HG02623 (cell line): ENCODE measurements at regions not wholly inside any gene's neighbourhood (a gene's known extent, or its start where the extent isn't known, plus 50 kb on each side); places are given as distances from the start of the nearest gene placed in this dataset.

Experiments
- ATAC-seq: cut with Tn5 transposase; IDR thresholded peaks from one replicate; pipeline ENCODE4 v1.9.1; 2021; ENCODE audit warnings: moderate library complexity; ENCODE audit not compliant: unreplicated experiment

DNA sequence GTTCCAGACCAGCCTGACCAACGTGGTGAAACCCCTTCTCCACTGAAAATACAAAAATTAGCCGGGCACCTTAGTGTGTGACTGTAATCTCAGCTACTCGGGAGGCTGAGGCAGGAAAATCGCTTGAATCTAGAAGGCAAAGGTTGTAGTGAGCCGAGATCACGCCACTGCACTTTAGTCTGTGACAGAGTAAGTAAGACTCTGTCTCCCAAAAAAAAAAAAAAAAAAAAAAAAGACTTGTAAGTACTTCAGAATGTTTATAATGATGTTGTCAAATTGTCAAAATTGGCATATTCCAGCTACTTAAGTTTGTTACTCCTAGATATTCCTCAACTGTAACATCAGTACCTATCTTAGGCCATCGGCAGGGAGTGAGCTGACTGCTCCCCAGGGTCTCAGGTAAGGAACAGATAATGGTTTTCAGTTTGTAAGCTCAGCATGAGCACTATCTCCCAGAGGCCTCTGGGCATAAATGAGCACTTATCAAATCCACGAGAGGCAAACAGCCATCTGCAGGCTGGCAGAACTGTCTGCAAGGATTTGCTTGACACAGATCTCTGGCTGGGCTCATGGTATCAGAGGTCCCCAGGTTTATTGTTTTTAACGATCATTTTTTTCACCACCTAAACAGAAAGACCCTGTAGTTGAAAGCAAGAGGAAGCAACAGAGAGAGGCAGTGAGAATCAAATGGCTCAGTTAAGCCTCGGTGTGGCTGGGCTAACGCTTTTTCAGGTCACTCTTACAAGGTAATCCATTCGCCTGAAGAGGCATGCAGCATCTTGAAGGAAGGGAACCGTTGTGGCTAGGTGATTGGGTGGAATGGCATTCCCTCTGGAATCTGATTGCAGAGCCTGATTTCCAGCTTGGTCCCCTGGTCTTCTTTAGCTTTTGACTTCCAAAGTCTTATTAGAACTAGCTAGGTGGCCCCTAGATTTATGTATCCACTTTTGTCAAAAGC lies 115.9 kb downstream of the LY86 start:
- no peak for ATAC-seq

DNA sequence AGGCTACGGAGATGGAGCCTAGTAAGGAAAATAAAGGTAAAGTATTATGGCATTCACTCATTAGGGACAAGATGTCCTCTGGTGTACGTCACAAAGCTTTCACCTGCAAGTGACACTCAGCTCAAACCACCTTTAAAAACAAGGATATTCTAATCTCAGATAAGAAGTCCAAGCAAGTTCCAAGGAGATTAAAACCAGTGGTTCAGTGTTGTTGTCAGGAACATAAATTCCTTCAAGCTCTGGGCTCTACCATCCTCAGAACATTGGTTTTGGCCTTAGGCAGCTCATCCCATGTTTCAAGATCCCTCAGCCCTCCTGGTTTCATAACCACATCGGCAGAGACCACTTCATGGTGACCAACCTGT lies 116.5 kb downstream of the LY86 start:
- no peak for ATAC-seq

DNA sequence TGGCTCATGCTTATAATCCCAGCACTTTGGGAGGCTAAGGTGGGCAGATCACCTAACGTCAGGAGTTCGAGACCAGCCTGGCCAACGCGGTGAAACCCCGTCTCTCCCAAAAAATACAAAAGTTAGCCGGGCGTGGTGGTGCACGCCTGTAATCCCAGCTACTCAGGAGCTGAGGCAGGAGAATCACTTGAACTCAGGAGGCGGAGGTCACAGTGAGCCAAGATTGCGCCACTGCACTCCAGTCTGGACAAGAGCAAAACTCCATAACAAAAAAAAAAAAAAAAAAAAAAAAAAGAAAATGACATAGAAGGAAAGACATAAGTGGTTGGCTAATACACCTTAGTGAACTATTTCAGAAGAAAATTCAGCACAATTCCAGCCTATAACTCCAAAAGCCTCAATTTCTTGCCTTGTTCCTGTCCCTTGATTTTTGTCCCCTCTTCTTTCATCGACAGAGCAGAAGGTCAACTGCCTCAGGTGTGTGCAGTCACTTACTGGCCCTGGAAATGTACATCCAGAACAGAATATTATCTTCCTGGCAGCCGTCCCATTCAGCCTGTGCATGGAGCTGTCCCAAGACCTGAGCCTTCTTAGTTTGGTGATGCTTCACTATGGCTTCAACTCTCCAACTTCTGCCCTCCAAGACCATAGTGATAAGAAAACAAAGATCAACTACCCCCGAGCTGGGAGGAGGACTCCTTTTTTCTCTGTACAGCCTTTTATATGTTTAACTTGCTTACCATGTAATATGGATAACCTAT lies 117.6 kb downstream of the LY86 start:
- no peak for ATAC-seq

DNA sequence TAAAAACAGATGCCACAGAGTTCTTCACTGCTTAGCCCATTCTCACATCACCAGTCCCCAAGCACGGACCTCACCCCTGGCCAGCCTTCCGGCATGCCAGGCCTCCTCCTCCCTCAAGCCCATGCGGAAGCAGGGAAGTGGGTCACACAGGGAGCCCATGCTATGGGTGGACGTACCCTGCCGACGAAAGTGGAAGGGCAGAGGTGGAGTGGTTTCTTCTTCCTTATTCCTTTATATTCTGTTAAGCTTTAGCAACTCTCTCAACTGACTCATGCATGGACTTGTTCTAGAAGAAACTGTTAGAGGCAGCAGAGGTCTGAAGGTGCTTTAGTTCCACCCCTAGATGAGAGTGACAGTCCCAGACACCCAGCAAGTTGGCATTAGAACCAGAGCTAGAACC lies 118.6 kb downstream of the LY86 start:
- no peak for ATAC-seq

DNA sequence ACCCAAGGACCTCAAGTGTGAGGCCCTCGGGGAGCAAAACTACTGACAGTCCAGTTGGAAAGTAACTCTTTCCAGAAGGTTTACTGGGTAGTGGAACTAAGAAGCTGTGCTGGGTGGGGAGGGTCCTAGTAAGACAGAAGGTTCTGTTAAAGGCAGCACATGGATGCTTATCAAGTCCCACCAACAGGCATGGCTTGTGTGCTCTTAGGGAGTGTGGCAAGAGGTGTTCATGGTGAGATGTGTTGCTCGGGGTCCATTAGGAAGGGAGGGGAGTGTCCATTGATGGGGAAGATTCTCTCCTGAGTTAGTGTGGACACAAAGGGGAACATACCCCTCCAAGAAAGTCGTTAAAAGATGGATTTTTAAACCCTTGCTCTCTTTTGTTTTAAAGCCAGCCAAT lies 120.6 kb downstream of the LY86 start:
- no peak for ATAC-seq

DNA sequence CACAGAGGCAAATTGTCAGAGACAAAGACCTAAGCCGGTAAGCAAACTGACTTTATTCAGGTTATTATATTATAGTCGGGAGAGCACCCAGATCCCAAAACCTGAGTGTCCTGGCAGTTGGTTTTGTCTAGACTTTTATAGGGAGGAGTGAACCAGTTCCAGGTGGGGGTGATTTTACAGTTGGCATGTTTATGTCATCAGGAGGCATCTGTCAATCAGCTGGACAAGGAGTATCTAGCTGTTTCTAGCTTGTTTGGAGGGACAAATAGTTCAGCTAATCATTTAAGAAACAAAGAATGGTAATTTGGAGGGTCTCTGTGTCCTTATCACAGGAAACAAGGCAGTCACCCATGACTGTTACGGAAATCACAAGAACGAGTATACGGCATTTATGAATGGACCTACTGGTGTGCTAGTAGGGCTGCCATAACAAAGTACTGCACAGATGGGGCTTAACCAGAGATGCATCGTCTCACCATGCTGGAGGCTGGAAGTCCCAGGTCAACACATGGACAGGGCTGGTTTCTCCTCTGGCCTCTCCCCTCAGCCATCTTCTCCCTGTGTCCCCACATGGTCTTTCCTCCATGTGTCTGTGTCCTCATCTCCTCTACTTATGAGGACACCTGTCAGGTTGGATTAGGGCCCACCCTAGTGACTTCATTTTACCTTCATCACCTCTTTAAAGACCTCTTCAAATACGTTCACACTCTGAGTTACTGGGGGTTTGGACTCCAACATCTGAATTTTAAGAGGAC lies 122.7 kb downstream of the LY86 start:
- no peak for ATAC-seq

DNA sequence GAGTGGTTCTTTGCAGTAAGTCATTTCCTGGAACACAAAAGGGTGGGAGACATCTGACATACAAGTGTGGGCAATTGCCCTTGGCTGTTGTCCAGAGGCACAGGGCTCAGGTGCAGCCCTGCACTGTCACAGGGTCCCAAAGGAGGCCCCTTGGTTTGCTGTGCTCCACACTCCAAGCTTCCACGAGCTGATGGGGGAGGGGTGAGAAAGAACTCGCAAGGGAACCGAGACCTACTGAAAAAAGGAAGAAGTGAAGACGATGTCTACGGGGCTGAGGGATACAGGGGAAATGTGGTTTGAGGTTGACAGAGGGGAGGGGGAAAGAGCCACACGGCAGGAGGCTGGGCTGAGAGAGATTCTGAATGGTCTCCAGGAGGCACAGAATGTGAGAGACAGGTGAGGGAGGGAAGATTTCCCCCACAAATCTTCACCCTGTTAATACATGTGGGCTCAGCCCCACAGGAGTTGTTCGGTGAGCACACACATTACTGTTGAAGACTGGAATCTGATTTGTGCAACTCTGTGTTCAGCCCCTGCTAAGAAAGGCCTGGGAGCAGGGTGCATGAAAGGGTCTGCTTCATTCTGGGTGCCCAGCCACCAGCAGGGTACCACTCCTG lies 123.4 kb downstream of the LY86 start:
- ATAC-seq = peak; percentile 46

DNA sequence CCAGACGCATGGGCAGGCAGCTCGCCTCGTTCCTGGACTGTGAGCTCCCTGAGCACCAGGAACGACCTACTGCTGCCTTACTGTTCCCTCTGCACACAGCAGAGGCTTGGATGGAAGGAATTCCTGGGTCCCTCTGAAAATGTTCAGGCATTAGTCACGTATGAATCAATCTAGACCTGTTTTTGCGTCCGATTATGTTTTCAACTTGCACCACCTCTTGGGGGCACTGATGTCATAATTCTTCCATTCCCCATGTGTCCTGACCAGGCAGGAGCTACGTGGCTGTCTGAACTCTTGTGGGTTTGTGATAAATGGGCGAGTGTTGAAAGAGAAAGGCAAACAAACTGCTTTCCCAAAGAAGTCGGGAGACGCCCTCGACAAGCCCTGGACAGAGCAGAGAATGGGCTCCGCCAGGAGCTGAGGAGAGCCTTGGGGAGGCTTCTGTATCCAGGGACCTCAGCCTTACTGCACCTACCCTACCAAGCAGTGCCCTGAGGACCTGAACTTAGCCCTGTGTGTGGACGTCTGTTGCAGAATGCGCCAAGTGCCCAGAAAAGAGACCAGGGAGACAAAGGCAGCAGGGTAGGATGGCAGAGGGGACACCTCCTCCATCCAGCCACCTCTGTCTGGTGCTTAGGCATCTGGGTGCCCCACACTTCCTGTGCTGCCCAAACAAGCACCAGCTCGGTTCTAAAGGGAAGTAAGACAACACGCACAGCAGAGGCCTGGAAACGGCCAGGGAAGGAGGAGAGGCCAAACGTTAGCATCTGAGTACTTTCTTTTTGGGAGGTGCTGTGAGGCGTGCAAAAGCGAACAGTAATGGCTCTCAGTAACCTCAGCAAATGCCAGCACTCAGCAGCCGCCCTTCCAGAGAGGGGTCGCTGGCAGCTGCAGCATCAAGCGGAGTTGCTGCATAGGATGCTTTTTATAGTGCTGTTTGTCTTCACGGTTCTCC lies 124.2 kb downstream of the LY86 start:
- no peak for ATAC-seq

DNA sequence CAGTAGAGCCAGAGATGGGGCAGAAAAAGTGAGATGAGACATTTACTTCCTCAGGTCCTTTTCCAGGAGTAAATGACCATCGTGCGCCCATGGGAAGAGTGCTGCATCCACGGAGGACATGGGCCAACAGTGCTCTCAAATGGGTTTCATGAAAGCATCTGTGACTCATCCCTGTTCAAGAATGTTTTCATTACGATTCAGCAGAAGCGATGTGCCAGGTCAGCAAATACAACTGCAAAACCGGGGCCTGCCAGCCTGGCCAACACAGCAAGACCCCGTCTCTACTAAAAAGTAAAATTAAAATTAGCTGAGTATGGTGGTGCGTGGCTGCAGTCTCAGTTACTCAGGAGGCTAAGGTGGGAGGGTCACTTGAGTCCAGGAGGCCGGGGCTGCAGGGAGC lies 125.1 kb downstream of the LY86 start:
- no peak for ATAC-seq

DNA sequence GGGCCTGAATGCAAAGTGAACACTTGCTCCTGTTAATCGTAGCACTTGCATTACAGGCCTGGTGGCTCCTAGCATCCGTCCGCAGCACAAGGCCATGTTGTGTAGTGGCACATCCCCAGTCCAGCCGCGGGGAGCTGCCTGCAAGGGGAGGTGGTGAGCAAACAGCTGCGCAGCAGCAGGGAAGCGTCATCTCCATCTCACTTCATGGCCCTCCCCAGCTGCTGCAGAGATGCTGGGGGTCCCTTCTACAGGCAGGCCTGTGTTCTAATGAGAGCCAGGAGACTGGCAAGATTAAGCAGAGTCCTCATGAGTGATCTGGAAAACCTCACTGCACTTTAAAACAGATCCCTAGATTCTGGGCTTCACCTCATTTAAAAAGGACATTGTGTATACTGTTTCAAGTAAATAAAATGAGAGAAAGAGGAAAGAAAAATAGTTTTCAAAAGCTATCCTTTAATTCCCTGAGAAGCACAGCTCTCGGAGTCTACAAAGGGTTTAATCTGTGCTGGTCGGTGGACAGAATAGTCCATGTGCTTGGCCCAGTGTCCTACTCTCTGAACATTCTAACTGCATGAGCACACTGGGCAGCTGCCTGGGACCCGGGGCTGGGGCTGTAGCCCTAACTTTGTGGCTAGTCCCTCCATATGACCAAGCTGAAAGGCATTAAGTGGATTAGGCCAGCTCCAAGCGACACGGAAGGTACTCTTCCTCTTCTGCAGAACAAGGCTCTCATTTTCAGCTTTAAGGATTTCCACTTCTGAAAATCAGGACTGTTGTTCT lies 125.8 kb downstream of the LY86 start:
- ATAC-seq = no peak

DNA sequence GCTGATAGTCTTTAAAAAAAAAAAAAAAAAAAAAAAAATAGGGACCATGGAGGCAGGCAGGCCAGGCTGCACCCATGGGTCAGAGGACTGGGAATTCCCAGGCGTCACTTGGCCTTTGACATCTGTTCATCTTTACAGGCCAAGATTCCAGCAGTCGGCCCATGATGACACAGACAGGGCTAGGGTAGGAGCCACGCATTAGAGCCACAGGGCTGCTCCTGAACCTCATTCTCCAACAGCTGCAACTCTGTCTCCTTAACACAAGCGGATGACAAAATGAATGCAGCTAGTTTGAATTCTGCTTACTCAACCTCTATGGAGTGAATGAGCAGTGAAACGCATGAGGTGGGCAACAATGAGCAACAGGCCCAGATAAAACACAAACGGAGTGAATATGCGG lies 126.4 kb downstream of the LY86 start:
- no peak for ATAC-seq

DNA sequence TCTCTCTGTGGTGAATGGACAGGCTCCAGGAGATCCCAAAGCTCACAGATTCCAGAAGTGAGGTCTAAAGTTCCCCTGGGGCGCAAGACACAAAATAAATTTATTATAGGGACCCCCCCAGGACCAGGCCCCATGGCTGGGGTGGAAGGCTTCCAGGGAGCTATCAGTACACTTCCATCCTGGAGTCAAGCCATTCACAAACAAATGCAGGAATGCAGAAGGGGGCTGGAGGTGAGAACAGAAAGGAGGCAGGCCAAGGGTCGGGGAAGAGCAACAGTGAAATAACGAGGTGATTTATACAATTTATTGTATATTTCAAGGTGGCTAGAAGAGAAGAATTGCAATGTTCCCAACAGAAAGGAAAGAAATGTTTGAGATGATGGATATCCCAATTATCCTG lies 126.9 kb downstream of the LY86 start:
- no peak for ATAC-seq

DNA sequence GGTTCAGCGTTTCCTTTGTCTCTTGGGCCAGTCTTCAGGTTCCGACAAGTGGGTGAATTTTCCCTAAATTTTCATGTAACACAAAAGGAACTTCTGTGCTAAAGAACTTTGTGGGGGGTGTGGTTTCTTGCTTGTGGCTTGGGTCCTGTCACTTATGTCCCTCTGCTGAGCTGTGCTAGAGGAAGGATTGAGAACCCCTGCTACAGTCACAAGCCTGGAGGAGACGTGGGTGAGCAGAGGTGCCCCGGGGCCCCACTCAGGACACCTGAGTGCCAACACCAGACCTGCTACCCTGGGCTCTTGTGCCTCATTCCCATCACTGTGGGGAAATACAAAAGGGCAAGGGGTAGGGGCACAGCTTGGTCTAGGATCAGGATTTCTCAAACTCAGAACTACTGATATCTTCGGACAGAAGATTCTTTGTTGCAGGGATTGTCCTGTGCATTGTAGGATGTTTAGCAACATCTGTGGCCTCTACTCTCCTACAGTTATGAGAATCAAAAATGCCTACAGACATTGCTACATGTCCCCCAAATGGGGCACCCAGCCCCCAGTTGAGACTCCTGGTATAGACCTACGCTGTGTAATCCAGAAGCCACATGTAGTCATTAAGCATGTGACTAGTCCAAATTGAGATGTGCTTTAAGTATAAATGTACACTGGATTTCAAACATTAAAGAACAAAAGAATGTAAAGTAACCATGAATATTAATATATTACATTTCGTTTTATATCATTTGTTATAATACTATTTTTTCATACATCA lies 128.7 kb downstream of the LY86 start:
- ATAC-seq = no peak

DNA sequence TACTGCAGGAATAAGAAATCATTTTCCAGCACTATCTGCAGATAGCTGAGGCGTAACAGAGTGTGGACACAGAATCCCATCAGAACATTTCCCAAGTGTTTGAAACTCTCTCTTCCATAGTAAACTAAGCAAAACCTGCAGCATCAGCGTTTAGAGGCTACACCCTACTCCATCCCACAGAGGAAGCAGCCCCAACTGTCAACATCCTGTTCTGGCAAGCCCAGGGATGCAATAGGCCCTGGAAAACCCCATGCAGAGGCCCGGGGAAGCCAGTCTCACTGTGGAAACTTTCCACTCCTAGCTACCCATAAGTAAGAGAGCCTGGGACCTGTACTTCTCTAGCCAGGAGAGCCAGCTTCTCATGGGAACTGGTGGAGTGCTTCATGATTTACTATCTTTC lies 129.4 kb downstream of the LY86 start:
- no peak for ATAC-seq

DNA sequence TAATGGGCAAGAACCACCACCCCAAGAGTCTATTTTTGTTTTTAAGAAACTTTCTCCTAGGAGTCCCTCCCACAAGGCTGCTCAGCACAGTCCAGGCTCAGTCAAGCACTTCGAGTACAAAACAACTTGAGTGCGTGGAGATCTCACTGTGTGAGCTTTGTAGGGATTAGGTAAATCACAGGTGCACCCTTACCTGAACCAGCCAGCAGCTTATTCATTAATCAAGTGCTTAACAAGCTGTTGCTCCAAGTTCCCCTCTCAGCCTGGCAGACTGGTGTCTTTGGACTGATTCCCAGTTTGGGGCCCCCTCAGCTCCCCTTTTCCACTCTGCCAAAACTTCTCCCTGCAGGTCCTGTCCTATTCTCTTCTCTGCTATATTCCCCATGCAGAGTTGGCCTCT lies 133.1 kb downstream of the LY86 start:
- no peak for ATAC-seq

DNA sequence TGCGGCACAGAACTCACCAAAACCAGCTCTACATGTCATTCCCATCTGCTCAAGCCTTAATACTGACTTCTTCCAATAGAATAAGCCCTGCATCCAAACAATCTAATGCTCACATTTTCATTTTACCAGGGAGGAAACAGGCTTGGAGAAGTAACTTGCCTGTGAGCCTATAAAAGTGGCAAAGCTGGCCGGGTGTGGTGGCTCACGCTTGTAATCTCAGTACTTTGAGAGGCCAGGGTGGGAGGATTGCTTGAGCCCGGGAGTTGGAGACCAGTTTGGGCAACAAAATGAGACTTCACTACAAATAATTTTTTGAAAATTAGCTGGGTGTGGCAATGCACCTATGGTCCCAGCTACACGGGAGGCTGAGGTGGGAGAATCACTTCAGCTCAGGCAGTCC lies 133.7 kb downstream of the LY86 start:
- ATAC-seq = no peak

DNA sequence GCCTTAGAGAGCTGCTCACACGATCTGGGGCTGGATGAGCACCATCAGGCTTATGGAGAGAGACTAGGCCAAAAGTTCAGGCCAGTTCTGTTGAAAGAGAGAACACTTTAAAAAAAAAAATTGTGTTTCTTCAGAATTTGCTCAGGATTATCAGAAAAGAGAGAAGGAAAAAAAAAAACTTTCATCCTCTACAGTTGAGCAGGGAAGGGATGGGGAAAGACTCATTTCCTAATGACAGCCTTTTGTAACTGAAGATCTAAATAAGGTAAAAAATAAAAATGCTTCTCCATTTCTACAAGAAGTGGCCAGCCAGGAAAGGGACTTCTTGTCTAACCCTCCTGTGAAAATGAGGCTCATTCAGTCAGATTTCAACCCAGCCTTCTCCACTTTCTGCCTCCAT lies 134.8 kb downstream of the LY86 start:
- ATAC-seq = no peak

DNA sequence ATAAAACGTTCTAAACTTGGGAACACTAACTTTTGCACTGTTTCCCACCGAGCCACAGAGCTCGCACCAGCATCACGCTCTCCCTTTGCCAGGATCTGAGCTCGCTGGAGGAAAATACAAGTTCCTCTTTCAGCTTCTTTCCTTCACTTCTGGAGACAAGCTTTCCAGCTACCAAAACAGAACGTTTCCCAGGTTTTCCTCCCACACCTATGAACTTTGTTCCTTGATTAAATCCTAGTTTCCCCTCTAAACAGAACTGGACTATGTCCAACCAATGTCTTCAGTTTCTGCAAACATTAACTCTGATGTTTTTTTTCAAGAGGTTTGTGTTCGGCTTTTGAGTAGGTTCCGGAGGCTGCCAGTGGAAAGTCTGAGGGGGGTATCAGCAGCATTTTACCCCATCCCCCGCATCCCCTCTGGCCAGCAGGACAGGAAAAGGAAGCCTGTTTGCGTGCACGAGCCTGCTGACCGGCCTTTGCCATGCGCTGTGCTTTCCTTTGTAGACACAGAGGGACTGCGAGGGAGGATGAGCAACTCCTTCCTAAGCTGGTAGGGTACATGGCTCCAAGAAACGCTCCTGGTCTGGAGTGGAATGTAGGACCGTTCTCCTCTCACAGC lies 135.5 kb downstream of the LY86 start:
- ATAC-seq = no peak
